Ascending aorta (tissue), 2 donors: ENCODE measurements at regions not wholly inside any gene's neighbourhood (a gene's known extent, or its start where the extent isn't known, plus 50 kb on each side); places are given as distances from the start of the nearest gene placed in this dataset.

Source experiments
- DNase-seq, 2 donors: peaks; one replicate each; pipeline ENCODE4 v3.0.0-alpha.2; 2019; ENCODE audit warnings: low spot score in 2 of 2
- H3K27ac ChIP-seq, 2 donors: fragments of 200-600 bp; sonication (generic); one replicate each; pipeline ENCODE4 v1.5.1; 2016 to 2017; ENCODE audit warnings: mild to moderate bottlenecking in 1 of 2
- H3K27me3 ChIP-seq: fragments of 200-600 bp; sonication (generic); one replicate; pipeline ENCODE4 v1.5.1; 2017
- H3K36me3 ChIP-seq, 2 donors: fragments of 200-600 bp; sonication (generic); one replicate each; pipeline ENCODE4 v1.5.1; 2016
- H3K4me1 ChIP-seq, 2 donors: fragments of 200-600 bp; sonication (generic); one replicate each; pipeline ENCODE4 v1.5.1; 2016 to 2017; ENCODE audit warnings: mild to moderate bottlenecking in 1 of 2
- H3K4me3 ChIP-seq, 2 donors: fragments of 200-600 bp; sonication (generic); one replicate each; pipeline ENCODE4 v1.5.1; 2016 to 2017; ENCODE audit warnings: mild to moderate bottlenecking in 1 of 2
- H3K9me3 ChIP-seq, 2 donors: fragments of 200-600 bp; sonication (generic); one replicate each; pipeline ENCODE4 v1.5.1; 2016
- intact Hi-C: fragments of 100-400 bp; cut with DNase I; formaldehyde crosslinking; loops from one replicate; pipeline ENCODE4 v1.15.1; 2023
- TF ChIP-seq, protein P1 (sequence below), 3 experiments: fragments of 200-600 bp in 2 of 3; fragments of 450-650 bp in 1 of 3; sonication (generic) in 2 of 3; IDR thresholded peaks; one replicate each; pipeline ENCODE4 v1.5.1; 2016 to 2019; ENCODE audit warnings: antibody characterized with exemption in 3 of 3, mild to moderate bottlenecking in 1 of 3, moderate library complexity in 1 of 3

- TF ChIP-seq, protein P1, sequence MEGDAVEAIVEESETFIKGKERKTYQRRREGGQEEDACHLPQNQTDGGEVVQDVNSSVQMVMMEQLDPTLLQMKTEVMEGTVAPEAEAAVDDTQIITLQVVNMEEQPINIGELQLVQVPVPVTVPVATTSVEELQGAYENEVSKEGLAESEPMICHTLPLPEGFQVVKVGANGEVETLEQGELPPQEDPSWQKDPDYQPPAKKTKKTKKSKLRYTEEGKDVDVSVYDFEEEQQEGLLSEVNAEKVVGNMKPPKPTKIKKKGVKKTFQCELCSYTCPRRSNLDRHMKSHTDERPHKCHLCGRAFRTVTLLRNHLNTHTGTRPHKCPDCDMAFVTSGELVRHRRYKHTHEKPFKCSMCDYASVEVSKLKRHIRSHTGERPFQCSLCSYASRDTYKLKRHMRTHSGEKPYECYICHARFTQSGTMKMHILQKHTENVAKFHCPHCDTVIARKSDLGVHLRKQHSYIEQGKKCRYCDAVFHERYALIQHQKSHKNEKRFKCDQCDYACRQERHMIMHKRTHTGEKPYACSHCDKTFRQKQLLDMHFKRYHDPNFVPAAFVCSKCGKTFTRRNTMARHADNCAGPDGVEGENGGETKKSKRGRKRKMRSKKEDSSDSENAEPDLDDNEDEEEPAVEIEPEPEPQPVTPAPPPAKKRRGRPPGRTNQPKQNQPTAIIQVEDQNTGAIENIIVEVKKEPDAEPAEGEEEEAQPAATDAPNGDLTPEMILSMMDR (IDR thresholded peaks at IDR 0.05): no peak
- intact Hi-C loops: no loop called here
- no peak overlapping the region for H3K27ac ChIP-seq
- H3K4me1 ChIP-seq: no peaks in the 10 kb centered on the region
- no peak for DNase-seq
- no peaks in the 10 kb centered on the region for H3K36me3 ChIP-seq
- no peaks in the 10 kb centered on the region for H3K27me3 ChIP-seq
- no peaks in the 10 kb centered on the region for H3K9me3 ChIP-seq
- no peak overlapping the region for H3K4me3 ChIP-seq
Observed at GRCh38 chr2:60223859-60224258, 329.6 kb downstream of the BCL11A start.

- Histone ChIP-seq H3K9me3 (no peaks in the 10 kb centered on the region), H3K4me3 (no peak overlapping the region), H3K4me1 (no peaks in the 10 kb centered on the region), H3K27me3 (no peaks in the 10 kb centered on the region), H3K36me3 (no peaks in the 10 kb centered on the region), H3K27ac (no peak overlapping the region)
- intact Hi-C loops: no loop called here
- no peak for DNase-seq
- TF ChIP-seq, protein P1 (IDR thresholded peaks at IDR 0.05): no peak
Observed at GRCh38 chr2:60221098-60221497, 332.4 kb downstream of the BCL11A start.

DNA sequence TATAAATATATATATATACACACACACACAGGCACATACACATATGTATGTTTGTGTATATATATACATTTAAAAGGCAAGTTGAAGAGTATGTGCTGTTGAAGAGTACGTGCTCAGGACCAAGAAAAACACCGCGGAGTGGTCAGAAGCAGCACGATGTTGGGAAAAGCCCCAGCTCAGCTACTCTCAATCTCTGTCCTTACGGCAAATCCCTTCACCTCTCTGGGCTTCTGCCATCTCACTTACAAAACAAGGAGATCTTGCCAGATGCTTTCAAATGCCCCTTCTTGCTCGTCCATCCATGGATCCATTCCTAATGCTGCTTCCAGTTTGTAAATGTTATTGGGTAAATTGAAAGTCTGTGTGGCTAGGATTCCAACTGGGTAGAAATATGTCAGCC, 333.9 kb downstream of the BCL11A start:
- H3K27ac ChIP-seq: no peak overlapping the region
- no peak overlapping the region for H3K4me3 ChIP-seq
- intact Hi-C loops: no loop called here
- H3K9me3 ChIP-seq: no peaks in the 10 kb centered on the region
- H3K27me3 ChIP-seq: no peaks in the 10 kb centered on the region
- TF ChIP-seq, protein P1 (IDR thresholded peaks at IDR 0.05): no peak
- H3K36me3 ChIP-seq: no peaks in the 10 kb centered on the region
- no peak for DNase-seq
- no peaks in the 10 kb centered on the region for H3K4me1 ChIP-seq

DNA sequence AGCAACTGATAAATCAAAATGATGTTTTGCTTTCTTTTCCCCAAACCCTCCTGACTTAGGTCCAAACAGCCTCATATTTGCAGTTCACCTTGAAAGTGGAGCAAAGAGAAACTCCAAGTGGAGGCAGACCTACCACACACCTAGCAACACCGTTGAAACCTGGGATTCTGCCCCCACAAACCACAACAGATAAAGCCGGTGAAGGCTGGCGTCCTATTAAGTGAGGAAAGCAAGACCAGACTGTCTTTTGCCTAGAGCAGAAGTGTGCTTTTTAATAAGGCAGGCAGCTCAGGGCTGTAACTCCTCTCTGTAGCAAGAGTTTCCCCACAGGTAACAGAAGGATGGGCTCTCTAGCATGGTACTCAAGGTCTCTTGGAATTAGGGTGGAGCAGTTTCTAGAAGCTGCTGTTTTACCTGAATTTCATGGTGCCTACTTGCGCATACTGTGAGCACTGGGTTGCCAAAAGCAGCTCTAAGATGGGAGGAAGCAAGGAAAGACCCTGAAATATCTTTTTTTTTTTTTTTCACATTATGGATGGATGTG, 336.9 kb downstream of the BCL11A start:
- H3K27ac ChIP-seq: no peak overlapping the region
- no peaks in the 10 kb centered on the region for H3K27me3 ChIP-seq
- H3K4me1 ChIP-seq: no peaks in the 10 kb centered on the region
- no peak overlapping the region for H3K4me3 ChIP-seq
- no peaks in the 10 kb centered on the region for H3K9me3 ChIP-seq
- intact Hi-C loops: no loop called here
- H3K36me3 ChIP-seq: no peaks in the 10 kb centered on the region
- TF ChIP-seq, protein P1 (IDR thresholded peaks at IDR 0.05): no peak
- no peak for DNase-seq

DNA sequence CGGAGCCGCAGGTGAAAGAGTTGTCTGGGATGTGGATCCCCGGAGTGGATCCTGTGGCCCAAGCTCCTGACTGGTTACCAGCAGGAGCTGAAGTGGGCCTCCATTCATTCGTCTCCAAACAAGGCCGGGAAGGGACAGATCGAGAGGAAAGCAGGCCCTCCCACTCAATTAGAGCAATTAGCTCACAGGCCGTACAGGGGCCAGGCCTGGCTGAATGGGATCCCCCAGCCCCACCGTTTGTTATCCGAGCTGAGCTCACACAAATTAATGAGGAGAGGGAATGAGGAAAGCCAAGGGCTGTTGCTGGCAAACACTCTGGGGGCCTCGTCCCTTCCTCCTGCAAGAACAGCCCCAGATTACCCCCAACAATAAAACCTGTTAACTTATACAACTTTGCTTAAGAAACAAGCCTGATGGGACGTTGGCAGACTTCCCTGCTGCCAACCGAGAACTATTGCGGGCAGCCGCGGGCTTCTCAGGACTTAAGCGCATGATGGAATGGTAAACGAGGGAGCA, 338.0 kb downstream of the BCL11A start:
- Histone ChIP-seq H3K36me3 (no peaks in the 10 kb centered on the region), H3K4me3 (no peak overlapping the region), H3K9me3 (no peaks in the 10 kb centered on the region), H3K4me1 (no peaks in the 10 kb centered on the region), H3K27me3 (no peaks in the 10 kb centered on the region), H3K27ac (no peak overlapping the region)
- DNase-seq: no peak
- TF ChIP-seq, protein P1 (IDR thresholded peaks at IDR 0.05): no peak
- intact Hi-C loops: no loop called here

GRCh38 chr2:60214626-60214875, 338.9 kb downstream of the BCL11A start:
- H3K27ac ChIP-seq: no peak overlapping the region
- H3K4me1 ChIP-seq: no peaks in the 10 kb centered on the region
- TF ChIP-seq, protein P1 (IDR thresholded peaks at IDR 0.05): no peak
- H3K9me3 ChIP-seq: no peaks in the 10 kb centered on the region
- intact Hi-C loops: no loop called here
- H3K27me3 ChIP-seq: no peaks in the 10 kb centered on the region
- no peak for DNase-seq
- H3K36me3 ChIP-seq: no peaks in the 10 kb centered on the region
- H3K4me3 ChIP-seq: no peak overlapping the region
